CD4-positive, alpha-beta T cell (primary cell): ENCODE measurements at regions not wholly inside any gene's neighbourhood (a gene's known extent, or its start where the extent isn't known, plus 50 kb on each side); places are given as distances from the start of the nearest gene placed in this dataset.
A peak's percentile ranks its signal among the peaks of the same experiment; 100 is the strongest.

Experiments used
- ATAC-seq: fragments of 200-7000 bp; cut with Tn5 transposase; one replicate; pipeline ENCODE4 v1.10.0; 2022; ENCODE audit warnings: mild to moderate bottlenecking; ENCODE audit not compliant: poor library complexity
- CTCF ChIA-PET: fragments of 350-600 bp; sonication (Branson Sonifier 250); formaldehyde crosslinking; loops from one replicate; lab custom pipeline; 2021; ENCODE audit warnings: antibody characterized with exemption, inconsistent platforms; lab: Charles Lee
- POLR2A ChIA-PET: fragments of 350-600 bp; sonication (Branson Sonifier 250); formaldehyde crosslinking; loops from one replicate; lab custom pipeline; 2021; ENCODE audit warnings: antibody characterized with exemption, inconsistent platforms; lab: Charles Lee
- DNase-seq, 14 experiments: peaks; one replicate each; pipeline ENCODE4 v3.0.0-alpha.2; 2013 to 2020; ENCODE audit warnings: mixed read lengths in 2 of 14
- H3K27ac ChIP-seq, 2 donors: one replicate each; pipeline versions ENCODE4 v1.5.1 to v1.7.0; 2013; ENCODE audit warnings: low read length in 2 of 2, low read depth in 1 of 2, mild to moderate bottlenecking in 1 of 2
- H3K27me3 ChIP-seq, 2 experiments: 1 replicate in 1 of 2; 2 replicates in 1 of 2; pipeline versions ENCODE4 v1.6.1 to v1.7.0; 2013; ENCODE audit warnings: low read length in 2 of 2, control low read depth in 1 of 2, mild to moderate bottlenecking in 1 of 2, moderate library complexity in 1 of 2; ENCODE audit not compliant: insufficient read depth in 2 of 2, control insufficient read depth in 1 of 2
- H3K36me3 ChIP-seq: one replicate; pipeline ENCODE4 v1.6.1; 2013; ENCODE audit warnings: low read length, control low read depth; ENCODE audit not compliant: insufficient read depth
- H3K4me1 ChIP-seq: one replicate; pipeline ENCODE4 v1.6.1; 2013; ENCODE audit warnings: low read length, control low read depth; ENCODE audit not compliant: insufficient read depth
- H3K4me3 ChIP-seq: one replicate; pipeline ENCODE4 v1.5.1; 2013; ENCODE audit warnings: mild to moderate bottlenecking, low read length, moderate library complexity
- H3K9me3 ChIP-seq, 2 experiments: 1 replicate in 1 of 2; 2 replicates in 1 of 2; pipeline versions ENCODE4 v1.6.1 to v1.7.0; 2013; ENCODE audit warnings: low read length in 2 of 2, mild to moderate bottlenecking in 2 of 2, control low read depth in 1 of 2, moderate library complexity in 1 of 2; ENCODE audit not compliant: control insufficient read depth in 1 of 2, insufficient read depth in 1 of 2
- H3K27ac Mint-ChIP-seq: one replicate; pipeline ENCODE4 v1.8.0; 2020; ENCODE audit warnings: mixed read lengths
- H3K27me3 Mint-ChIP-seq: one replicate; pipeline ENCODE4 v1.8.0; 2021; ENCODE audit warnings: mixed read lengths
- H3K36me3 Mint-ChIP-seq: one replicate; pipeline ENCODE4 v1.8.0; 2021; ENCODE audit warnings: low read depth, mixed read lengths
- H3K4me1 Mint-ChIP-seq: one replicate; pipeline ENCODE4 v1.8.0; 2021; ENCODE audit warnings: low read depth, mixed read lengths
- H3K4me3 Mint-ChIP-seq: one replicate; pipeline ENCODE4 v1.8.0; 2020; ENCODE audit warnings: mild to moderate bottlenecking, mixed read lengths
- H3K9me3 Mint-ChIP-seq: one replicate; pipeline ENCODE4 v1.8.0; 2020; ENCODE audit warnings: mixed read lengths
- intact Hi-C, 2 experiments: fragments of 100-400 bp; cut with DNase I in 1 of 2; cut with micrococcal nuclease in 1 of 2; formaldehyde crosslinking; loops; one replicate each; pipeline versions ENCODE4 v1.15.1 to v1.9.0; 2023 to 2025; cut with DNase I, micrococcal nuclease
- TF ChIP-seq, protein P1 (sequence below): fragments of 200-600 bp; IDR thresholded peaks from one replicate; pipeline ENCODE4 v1.8.0; 2022; ENCODE audit warnings: antibody characterized with exemption, mild to moderate bottlenecking

DNA sequence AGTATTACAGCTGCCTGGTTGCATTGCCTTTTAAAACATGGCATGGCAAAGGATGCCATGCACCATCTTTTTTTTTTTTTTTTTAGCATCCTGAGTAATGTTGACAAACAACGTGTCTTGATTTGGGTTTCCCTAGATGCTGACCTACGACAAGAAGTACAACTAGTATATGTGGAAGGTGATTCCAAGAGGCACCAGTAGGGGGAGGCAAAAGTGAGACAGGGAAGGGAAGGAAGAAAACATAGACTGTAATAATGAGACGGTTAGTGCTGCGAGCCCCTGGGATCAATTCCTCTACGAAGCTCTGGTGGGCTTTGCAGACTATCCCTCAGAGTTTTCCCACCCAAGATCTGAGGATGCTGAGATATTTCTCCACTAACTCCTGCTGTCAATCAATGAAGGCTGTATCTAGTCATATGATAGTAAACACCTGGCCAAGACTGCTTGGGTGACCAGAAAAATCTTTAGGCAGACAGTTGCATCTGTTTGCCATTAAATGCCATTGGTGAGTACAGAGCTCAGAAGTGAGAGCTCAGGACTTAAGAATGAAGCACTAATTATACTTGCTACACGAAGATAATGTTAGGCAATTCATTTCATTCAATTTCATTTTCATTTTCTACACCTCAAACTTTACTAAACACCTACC is 458.6 kb upstream of the GOT2 start:
- Mint-ChIP-seq H3K27me3 (no peaks in the 10 kb centered on the region), H3K36me3 (no peaks in the 10 kb centered on the region), H3K27ac (no peak overlapping the region), H3K4me3 (no peak overlapping the region), H3K9me3 (peaks cover 4% of the 10 kb centered on the region), H3K4me1 (no peaks in the 10 kb centered on the region)
- ChIA-PET POLR2A (no interaction called here), CTCF (no interaction called here)
- H3K4me1 ChIP-seq = no peaks in the 10 kb centered on the region
- no peaks in the 10 kb centered on the region for H3K27me3 ChIP-seq
- intact Hi-C loops = no loop called here
- no peak overlapping the region for H3K4me3 ChIP-seq
- H3K9me3 ChIP-seq = no peaks in the 10 kb centered on the region
- TF ChIP-seq, protein P1, sequence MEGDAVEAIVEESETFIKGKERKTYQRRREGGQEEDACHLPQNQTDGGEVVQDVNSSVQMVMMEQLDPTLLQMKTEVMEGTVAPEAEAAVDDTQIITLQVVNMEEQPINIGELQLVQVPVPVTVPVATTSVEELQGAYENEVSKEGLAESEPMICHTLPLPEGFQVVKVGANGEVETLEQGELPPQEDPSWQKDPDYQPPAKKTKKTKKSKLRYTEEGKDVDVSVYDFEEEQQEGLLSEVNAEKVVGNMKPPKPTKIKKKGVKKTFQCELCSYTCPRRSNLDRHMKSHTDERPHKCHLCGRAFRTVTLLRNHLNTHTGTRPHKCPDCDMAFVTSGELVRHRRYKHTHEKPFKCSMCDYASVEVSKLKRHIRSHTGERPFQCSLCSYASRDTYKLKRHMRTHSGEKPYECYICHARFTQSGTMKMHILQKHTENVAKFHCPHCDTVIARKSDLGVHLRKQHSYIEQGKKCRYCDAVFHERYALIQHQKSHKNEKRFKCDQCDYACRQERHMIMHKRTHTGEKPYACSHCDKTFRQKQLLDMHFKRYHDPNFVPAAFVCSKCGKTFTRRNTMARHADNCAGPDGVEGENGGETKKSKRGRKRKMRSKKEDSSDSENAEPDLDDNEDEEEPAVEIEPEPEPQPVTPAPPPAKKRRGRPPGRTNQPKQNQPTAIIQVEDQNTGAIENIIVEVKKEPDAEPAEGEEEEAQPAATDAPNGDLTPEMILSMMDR = no peak
- no peaks in the 10 kb centered on the region for H3K36me3 ChIP-seq
- H3K27ac ChIP-seq = no peak overlapping the region
- DNase-seq (peak in 3 of 14 experiments; percentile 5 to 21 (median 7)), ATAC-seq (no peak)

DNA sequence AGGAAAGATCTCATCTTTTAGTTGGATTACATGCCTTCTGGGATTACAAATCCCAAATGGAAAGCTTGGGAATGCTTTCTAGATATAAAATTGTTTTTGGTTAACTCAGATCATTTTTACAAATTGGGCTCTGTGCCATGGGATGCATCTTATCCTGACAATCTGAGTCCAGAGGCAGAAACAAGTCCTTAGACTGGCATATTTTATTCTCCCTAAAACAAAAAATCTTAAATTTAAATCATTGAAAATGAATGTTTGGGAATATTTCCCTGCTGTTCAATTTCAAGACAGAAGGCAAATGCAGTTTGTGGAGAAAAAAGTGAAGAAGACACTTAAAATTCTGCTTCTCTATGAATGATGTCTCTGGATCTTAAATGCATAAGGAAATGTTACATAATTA is 456.6 kb upstream of the GOT2 start:
- H3K4me3 Mint-ChIP-seq = no peak overlapping the region
- no peaks in the 10 kb centered on the region for H3K4me1 ChIP-seq
- H3K27ac Mint-ChIP-seq = no peak overlapping the region
- no peak overlapping the region for H3K4me3 ChIP-seq
- no peaks in the 10 kb centered on the region for H3K27me3 Mint-ChIP-seq
- TF ChIP-seq, protein P1 = no peak
- no peaks in the 10 kb centered on the region for H3K4me1 Mint-ChIP-seq
- no peaks in the 10 kb centered on the region for H3K36me3 Mint-ChIP-seq
- no peaks in the 10 kb centered on the region for H3K36me3 ChIP-seq
- ChIA-PET POLR2A (no interaction called here), CTCF (no interaction called here)
- H3K9me3 Mint-ChIP-seq = peaks cover 7% of the 10 kb centered on the region
- DNase-seq (no peak), ATAC-seq (no peak)
- no peaks in the 10 kb centered on the region for H3K27me3 ChIP-seq
- H3K27ac ChIP-seq = no peak overlapping the region
- intact Hi-C loops = no loop called here
- no peaks in the 10 kb centered on the region for H3K9me3 ChIP-seq

DNA sequence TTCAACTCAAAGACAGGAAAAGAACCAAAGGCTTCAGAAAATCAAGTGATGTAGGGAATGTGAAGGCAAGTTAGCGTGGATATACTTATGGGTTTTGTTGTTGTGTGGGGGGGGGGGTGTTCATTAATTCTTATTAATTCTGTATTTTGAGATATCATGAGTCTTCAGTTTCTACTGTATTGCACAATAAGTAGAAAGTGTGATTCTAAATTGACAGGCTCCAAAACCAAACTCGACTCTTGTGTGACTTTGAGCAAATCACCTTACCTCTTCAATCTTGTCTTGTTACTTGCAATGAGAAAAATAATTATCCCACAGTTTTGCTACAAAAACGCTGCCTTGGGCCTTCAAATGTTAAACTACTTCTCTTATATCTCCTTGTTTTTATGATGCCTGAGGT is 453.9 kb upstream of the GOT2 start:
- Mint-ChIP-seq H3K4me3 (no peak overlapping the region), H3K36me3 (no peaks in the 10 kb centered on the region), H3K9me3 (peaks cover 3% of the 10 kb centered on the region), H3K4me1 (no peaks in the 10 kb centered on the region), H3K27ac (no peak overlapping the region), H3K27me3 (no peaks in the 10 kb centered on the region)
- ChIA-PET CTCF (no interaction called here), POLR2A (no interaction called here)
- peaks cover 0 to 7% of the 10 kb centered on the region in 2 experiments for H3K9me3 ChIP-seq
- no peaks in the 10 kb centered on the region for H3K27me3 ChIP-seq
- TF ChIP-seq, protein P1 = no peak
- DNase-seq (no peak), ATAC-seq (no peak)
- no peak overlapping the region for H3K4me3 ChIP-seq
- intact Hi-C loops = no loop called here
- H3K4me1 ChIP-seq = no peaks in the 10 kb centered on the region
- H3K36me3 ChIP-seq = no peaks in the 10 kb centered on the region
- H3K27ac ChIP-seq = no peak overlapping the region
